ENCODE measurements at regions not wholly inside any gene's neighbourhood (a gene's known extent, or its start where the extent isn't known, plus 50 kb on each side); places are given as distances from the start of the nearest gene placed in this dataset.

- no peak for DNase-seq
- Mint-ChIP-seq H3K27ac (no peak overlapping the region), H3K4me1 (no peaks in the 10 kb centered on the region), H3K4me3 (no peak overlapping the region), H3K27me3 (ENCODE audit: insufficient read depth) (no peaks in the 10 kb centered on the region), H3K9me3 (peaks cover 3% of the 10 kb centered on the region), H3K36me3 (ENCODE audit: low read depth) (no peaks in the 10 kb centered on the region)
- no peak overlapping the region for H3K4me3 ChIP-seq (ENCODE audit: low read length)
- H3K4me1 ChIP-seq (ENCODE audit: control insufficient read depth, insufficient read depth, low read length), result no peaks in the 10 kb centered on the region
- H3K9ac ChIP-seq (ENCODE audit: extremely low read depth, low read length, poor library complexity, severe bottlenecking), result no peak overlapping the region
- H3K36me3 ChIP-seq (ENCODE audit: control insufficient read depth, insufficient read depth, low read length), result no peaks in the 10 kb centered on the region
- no peaks in the 10 kb centered on the region for H3K27me3 ChIP-seq (ENCODE audit: control insufficient read depth, insufficient read depth, low read length, poor library complexity, severe bottlenecking)
- peaks cover 3% of the 10 kb centered on the region for H3K9me3 ChIP-seq (ENCODE audit: control insufficient read depth, low read length)
- TF ChIP-seq, protein P1, sequence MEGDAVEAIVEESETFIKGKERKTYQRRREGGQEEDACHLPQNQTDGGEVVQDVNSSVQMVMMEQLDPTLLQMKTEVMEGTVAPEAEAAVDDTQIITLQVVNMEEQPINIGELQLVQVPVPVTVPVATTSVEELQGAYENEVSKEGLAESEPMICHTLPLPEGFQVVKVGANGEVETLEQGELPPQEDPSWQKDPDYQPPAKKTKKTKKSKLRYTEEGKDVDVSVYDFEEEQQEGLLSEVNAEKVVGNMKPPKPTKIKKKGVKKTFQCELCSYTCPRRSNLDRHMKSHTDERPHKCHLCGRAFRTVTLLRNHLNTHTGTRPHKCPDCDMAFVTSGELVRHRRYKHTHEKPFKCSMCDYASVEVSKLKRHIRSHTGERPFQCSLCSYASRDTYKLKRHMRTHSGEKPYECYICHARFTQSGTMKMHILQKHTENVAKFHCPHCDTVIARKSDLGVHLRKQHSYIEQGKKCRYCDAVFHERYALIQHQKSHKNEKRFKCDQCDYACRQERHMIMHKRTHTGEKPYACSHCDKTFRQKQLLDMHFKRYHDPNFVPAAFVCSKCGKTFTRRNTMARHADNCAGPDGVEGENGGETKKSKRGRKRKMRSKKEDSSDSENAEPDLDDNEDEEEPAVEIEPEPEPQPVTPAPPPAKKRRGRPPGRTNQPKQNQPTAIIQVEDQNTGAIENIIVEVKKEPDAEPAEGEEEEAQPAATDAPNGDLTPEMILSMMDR (conservative IDR thresholded peaks at IDR 0.05), result no peak
- 91 to 97% methylated on average over 6 of the region's 6 CpGs for WGBS, 2 experiments (ENCODE audit: insufficient coverage in 1 of 2, insufficient read length in 1 of 2)
- no peak overlapping the region for H3K27ac ChIP-seq (ENCODE audit: low read depth, low read length)
Observed at GRCh38 chr6:21295506-21296240, 297.9 kb upstream of the SOX4 start.

DNA sequence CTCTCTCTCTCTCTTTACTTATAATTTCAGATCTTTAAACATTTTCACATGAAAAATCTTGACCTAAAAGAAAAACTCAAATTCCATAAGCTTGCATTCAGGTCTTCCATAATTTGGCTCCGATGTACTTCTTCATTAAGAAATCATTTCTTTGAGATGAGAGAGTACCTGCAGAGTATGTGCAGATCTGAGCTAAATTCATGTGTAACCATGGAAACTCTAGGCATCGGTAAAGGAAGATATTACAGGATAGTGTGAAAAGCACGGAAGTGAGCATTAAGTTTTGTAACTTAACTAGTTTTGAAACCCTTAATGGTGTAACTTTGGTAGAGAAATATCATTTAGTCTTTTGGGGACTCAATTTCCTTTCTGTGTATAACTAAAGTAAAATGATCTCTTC is 295.9 kb upstream of the SOX4 start:
- Mint-ChIP-seq H3K27me3 (ENCODE audit: insufficient read depth) (no peaks in the 10 kb centered on the region), H3K9me3 (peaks cover 15% of the 10 kb centered on the region), H3K27ac (no peak overlapping the region), H3K36me3 (ENCODE audit: low read depth) (no peaks in the 10 kb centered on the region), H3K4me3 (no peak overlapping the region), H3K4me1 (no peaks in the 10 kb centered on the region)
- no peak for DNase-seq
- no peaks in the 10 kb centered on the region for H3K27me3 ChIP-seq (ENCODE audit: control insufficient read depth, insufficient read depth, low read length, poor library complexity, severe bottlenecking)
- H3K4me1 ChIP-seq (ENCODE audit: control insufficient read depth, insufficient read depth, low read length), result no peaks in the 10 kb centered on the region
- no peak overlapping the region for H3K4me3 ChIP-seq (ENCODE audit: low read length)
- no peak overlapping the region for H3K9ac ChIP-seq (ENCODE audit: extremely low read depth, low read length, poor library complexity, severe bottlenecking)
- TF ChIP-seq, protein P1 (conservative IDR thresholded peaks at IDR 0.05), result no peak
- H3K9me3 ChIP-seq (ENCODE audit: control insufficient read depth, low read length), result peaks cover 10% of the 10 kb centered on the region
- WGBS, 2 experiments (ENCODE audit: insufficient coverage in 1 of 2, insufficient read length in 1 of 2), result 89 to 97% methylated on average over 3 of the region's 3 CpGs
- H3K36me3 ChIP-seq (ENCODE audit: control insufficient read depth, insufficient read depth, low read length), result no peaks in the 10 kb centered on the region
- no peak overlapping the region for H3K27ac ChIP-seq (ENCODE audit: low read depth, low read length)

- peaks cover 23% of the 10 kb centered on the region for H3K9me3 ChIP-seq (ENCODE audit: control insufficient read depth, low read length)
- Mint-ChIP-seq H3K27me3 (ENCODE audit: insufficient read depth) (no peaks in the 10 kb centered on the region), H3K9me3 (peaks cover 21% of the 10 kb centered on the region), H3K36me3 (ENCODE audit: low read depth) (no peaks in the 10 kb centered on the region), H3K4me1 (no peaks in the 10 kb centered on the region), H3K4me3 (no peak overlapping the region), H3K27ac (no peak overlapping the region)
- no peak overlapping the region for H3K4me3 ChIP-seq (ENCODE audit: low read length)
- H3K36me3 ChIP-seq (ENCODE audit: control insufficient read depth, insufficient read depth, low read length), result no peaks in the 10 kb centered on the region
- H3K4me1 ChIP-seq (ENCODE audit: control insufficient read depth, insufficient read depth, low read length), result no peaks in the 10 kb centered on the region
- DNase-seq, result no peak
- TF ChIP-seq, protein P1 (conservative IDR thresholded peaks at IDR 0.05), result no peak
- H3K27ac ChIP-seq (ENCODE audit: low read depth, low read length), result no peak overlapping the region
- no peak overlapping the region for H3K9ac ChIP-seq (ENCODE audit: extremely low read depth, low read length, poor library complexity, severe bottlenecking)
- no peaks in the 10 kb centered on the region for H3K27me3 ChIP-seq (ENCODE audit: control insufficient read depth, insufficient read depth, low read length, poor library complexity, severe bottlenecking)
- WGBS, 2 experiments (ENCODE audit: insufficient coverage in 1 of 2, insufficient read length in 1 of 2), result 86 to 100% methylated on average over 1 to 2 of the region's 2 CpGs
Observed at GRCh38 chr6:21299216-21299615, 294.3 kb upstream of the SOX4 start.

Data from endodermal cell (in vitro differentiated cells).